Right lobe of liver (tissue), 6 donors: ENCODE measurements at regions not wholly inside any gene's neighbourhood (a gene's known extent, or its start where the extent isn't known, plus 50 kb on each side); places are given as distances from the start of the nearest gene placed in this dataset.

Source experiments
- ATAC-seq, 4 donors: fragments of 200-7000 bp; cut with Tn5 transposase; one replicate each; pipeline ENCODE4 v1.9.1; 2020; ENCODE audit warnings: mild to moderate bottlenecking in 4 of 4, moderate library complexity in 4 of 4
- DNase-seq, 3 donors: peaks; one replicate each; pipeline ENCODE4 v3.0.0-alpha.2; 2020
- H3K27ac ChIP-seq, 3 donors: fragments of 200-600 bp; one replicate each; pipeline ENCODE4 v1.8.0; 2022
- H3K27me3 ChIP-seq, 2 donors: fragments of 200-600 bp; one replicate each; pipeline ENCODE4 v1.8.0; 2022
- H3K36me3 ChIP-seq, 4 donors: fragments of 200-600 bp; sonication (generic) in 1 of 4; one replicate each; pipeline versions ENCODE4 v1.5.1 to v1.8.0; 2017 to 2022; ENCODE audit warnings: control low read depth in 1 of 4
- H3K4me1 ChIP-seq, 4 donors: fragments of 200-600 bp; sonication (generic) in 1 of 4; one replicate each; pipeline versions ENCODE4 v1.5.1 to v1.8.0; 2017 to 2022; ENCODE audit warnings: control low read depth in 1 of 4
- H3K4me3 ChIP-seq, 3 donors: fragments of 200-600 bp; one replicate each; pipeline ENCODE4 v1.8.0; 2022
- H3K9me3 ChIP-seq, 4 donors: fragments of 200-600 bp; sonication (generic) in 1 of 4; one replicate each; pipeline versions ENCODE4 v1.5.1 to v1.8.0; 2017 to 2022; ENCODE audit warnings: control low read depth in 1 of 4
- POLR2A ChIP-seq: fragments of 450-650 bp; IDR thresholded peaks from one replicate; pipeline ENCODE4 v1.6.1; 2017; ENCODE audit warnings: antibody characterized with exemption, mild to moderate bottlenecking
- WGBS: methylation state at CpG from one replicate; pipeline ENCODE4 v1.1.6; 2018; ENCODE audit warnings: low coverage, low lambda C conversion rate; ENCODE audit not compliant: insufficient coverage; ENCODE audit errors: missing lambda C conversion rate; 5-methylcytosine and 5-hydroxymethylcytosine counted together
- intact Hi-C, 2 donors: fragments of 100-400 bp; cut with DNase I; formaldehyde crosslinking; loops; one replicate each; pipeline versions ENCODE4 v1.11.2 to v1.14.1; 2022
- TF ChIP-seq, protein P1 (sequence below), 4 donors: fragments of 200-600 bp in 3 of 4; fragments of 450-650 bp in 1 of 4; IDR thresholded peaks; one replicate each; pipeline versions ENCODE4 v1.5.1 to v1.8.0; 2016 to 2022; ENCODE audit warnings: antibody characterized with exemption in 4 of 4, mild to moderate bottlenecking in 2 of 4
- donor health status: DM: no; HTN: yes; CAD: no.
- donor health status: DM: no; HTN: no; CAD: no.
- donor health status: DM: no; HTN: no; CAD: no.
- donor health status: DM: no; HTN: yes; CAD: no.
- donor health status: DM: no; HTN: yes; CAD: no.

DNA sequence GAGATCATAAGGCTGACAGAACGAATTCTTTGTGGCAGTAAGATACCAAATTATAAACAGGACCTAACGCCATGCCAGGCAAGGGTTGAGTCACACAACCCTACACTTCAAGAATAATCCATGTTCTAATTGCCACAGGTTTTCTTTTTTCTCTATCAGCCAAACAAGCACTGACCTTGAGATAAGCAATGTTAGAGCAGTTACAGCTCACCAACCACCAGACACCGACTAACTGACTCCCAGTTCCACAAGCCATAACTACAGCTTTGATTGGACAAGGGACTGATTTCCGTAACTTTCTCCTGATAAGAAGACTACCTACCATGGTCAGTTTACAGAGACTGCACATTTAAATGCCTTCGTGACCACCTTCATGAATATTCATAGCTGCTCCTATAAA is 149.6 kb downstream of the PTPRU start:
- H3K9me3 ChIP-seq, result no peaks in the 10 kb centered on the region
- H3K36me3 ChIP-seq, result no peaks in the 10 kb centered on the region
- H3K27me3 ChIP-seq, result no peaks in the 10 kb centered on the region
- DNase-seq, result no peak
- H3K4me1 ChIP-seq, result no peaks in the 10 kb centered on the region
- ATAC-seq, result no peak
- WGBS, result 50% methylated on average over 4 of the region's 5 CpGs
- H3K4me3 ChIP-seq, result no peak overlapping the region
- H3K27ac ChIP-seq, result no peak overlapping the region
- intact Hi-C loops, result no loop called here
- TF ChIP-seq POLR2A, result no peak
- TF ChIP-seq, protein P1, sequence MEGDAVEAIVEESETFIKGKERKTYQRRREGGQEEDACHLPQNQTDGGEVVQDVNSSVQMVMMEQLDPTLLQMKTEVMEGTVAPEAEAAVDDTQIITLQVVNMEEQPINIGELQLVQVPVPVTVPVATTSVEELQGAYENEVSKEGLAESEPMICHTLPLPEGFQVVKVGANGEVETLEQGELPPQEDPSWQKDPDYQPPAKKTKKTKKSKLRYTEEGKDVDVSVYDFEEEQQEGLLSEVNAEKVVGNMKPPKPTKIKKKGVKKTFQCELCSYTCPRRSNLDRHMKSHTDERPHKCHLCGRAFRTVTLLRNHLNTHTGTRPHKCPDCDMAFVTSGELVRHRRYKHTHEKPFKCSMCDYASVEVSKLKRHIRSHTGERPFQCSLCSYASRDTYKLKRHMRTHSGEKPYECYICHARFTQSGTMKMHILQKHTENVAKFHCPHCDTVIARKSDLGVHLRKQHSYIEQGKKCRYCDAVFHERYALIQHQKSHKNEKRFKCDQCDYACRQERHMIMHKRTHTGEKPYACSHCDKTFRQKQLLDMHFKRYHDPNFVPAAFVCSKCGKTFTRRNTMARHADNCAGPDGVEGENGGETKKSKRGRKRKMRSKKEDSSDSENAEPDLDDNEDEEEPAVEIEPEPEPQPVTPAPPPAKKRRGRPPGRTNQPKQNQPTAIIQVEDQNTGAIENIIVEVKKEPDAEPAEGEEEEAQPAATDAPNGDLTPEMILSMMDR (IDR thresholded peaks at IDR 0.05), result no peak

DNA sequence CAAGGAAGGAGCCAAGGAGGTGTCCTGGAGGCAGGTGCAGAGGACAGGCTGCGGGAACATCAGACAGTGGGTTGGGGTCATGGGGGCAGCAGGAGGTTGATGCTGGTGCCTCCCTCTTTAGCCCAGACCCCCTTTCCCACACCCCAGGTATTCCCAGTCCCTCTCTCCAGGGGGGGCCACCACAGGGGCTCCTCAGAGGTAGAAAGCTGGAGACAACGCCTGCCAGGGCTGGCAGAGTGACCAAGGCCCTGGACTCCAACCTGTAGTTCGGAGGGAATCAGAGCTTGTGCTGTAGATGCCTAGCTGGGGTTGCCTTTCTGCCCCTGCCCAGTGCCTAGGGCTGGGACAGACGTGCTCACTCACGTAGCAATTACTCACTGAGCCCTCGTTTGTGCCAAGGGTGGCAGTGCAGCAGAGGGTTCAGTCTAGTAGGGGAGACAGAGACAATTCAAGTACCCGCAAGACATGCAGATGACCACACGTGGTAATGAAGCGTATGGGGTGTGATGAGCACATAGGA is 148.2 kb downstream of the PTPRU start:
- no peak for TF ChIP-seq POLR2A
- TF ChIP-seq, protein P1 (IDR thresholded peaks at IDR 0.05), result no peak
- no peaks in the 10 kb centered on the region for H3K27me3 ChIP-seq
- no peaks in the 10 kb centered on the region for H3K36me3 ChIP-seq
- no peak for DNase-seq
- intact Hi-C loops, result no loop called here
- no peak for ATAC-seq
- H3K9me3 ChIP-seq, result no peaks in the 10 kb centered on the region
- H3K27ac ChIP-seq, result no peak overlapping the region
- WGBS, result 44% methylated on average over 6 of the region's 9 CpGs
- H3K4me3 ChIP-seq, result no peak overlapping the region
- H3K4me1 ChIP-seq, result no peaks in the 10 kb centered on the region

DNA sequence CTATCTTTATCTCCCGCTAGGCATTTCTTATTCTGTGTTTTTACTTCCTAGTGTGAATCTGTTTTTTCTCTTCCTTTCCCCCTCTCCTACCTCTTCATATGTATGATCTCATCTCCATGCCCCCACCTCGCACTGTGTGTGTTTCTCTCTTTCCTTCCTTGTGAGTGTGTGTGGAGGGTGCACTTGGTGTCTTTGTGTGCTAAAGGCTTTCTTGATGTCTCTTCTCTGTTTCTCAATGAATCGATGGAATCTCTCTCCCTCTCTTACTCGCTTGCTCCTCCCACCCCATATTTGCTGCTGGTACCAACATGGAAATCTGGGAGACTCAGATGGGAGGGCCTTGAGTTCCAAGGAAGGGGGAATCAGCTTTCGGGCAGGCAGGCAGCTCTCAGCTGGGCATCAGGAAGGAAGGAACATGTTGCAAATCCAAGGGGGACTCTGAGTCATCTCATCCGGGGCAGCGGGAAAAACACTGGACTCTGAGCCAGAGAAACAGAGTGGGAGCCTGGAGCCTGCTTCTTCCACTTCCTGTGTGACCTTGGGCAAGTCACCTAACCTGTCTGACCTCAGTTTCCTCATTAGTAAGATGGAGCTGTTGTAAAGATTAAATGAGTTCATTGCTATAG is 147.5 kb downstream of the PTPRU start:
- no peaks in the 10 kb centered on the region for H3K27me3 ChIP-seq
- no peak for TF ChIP-seq POLR2A
- TF ChIP-seq, protein P1 (IDR thresholded peaks at IDR 0.05), result no peak
- H3K4me3 ChIP-seq, result no peak overlapping the region
- DNase-seq, result no peak
- no peaks in the 10 kb centered on the region for H3K36me3 ChIP-seq
- WGBS, result 19% methylated on average over 7 of the region's 7 CpGs
- peaks cover 0 to 5% (median 4%) of the 10 kb centered on the region in 4 donors for H3K9me3 ChIP-seq
- ATAC-seq, result peak in 2 of 4 donors; percentile 12 to 34
- no peaks in the 10 kb centered on the region for H3K4me1 ChIP-seq
- intact Hi-C loops, result no loop called here
- H3K27ac ChIP-seq, result no peak overlapping the region

DNA sequence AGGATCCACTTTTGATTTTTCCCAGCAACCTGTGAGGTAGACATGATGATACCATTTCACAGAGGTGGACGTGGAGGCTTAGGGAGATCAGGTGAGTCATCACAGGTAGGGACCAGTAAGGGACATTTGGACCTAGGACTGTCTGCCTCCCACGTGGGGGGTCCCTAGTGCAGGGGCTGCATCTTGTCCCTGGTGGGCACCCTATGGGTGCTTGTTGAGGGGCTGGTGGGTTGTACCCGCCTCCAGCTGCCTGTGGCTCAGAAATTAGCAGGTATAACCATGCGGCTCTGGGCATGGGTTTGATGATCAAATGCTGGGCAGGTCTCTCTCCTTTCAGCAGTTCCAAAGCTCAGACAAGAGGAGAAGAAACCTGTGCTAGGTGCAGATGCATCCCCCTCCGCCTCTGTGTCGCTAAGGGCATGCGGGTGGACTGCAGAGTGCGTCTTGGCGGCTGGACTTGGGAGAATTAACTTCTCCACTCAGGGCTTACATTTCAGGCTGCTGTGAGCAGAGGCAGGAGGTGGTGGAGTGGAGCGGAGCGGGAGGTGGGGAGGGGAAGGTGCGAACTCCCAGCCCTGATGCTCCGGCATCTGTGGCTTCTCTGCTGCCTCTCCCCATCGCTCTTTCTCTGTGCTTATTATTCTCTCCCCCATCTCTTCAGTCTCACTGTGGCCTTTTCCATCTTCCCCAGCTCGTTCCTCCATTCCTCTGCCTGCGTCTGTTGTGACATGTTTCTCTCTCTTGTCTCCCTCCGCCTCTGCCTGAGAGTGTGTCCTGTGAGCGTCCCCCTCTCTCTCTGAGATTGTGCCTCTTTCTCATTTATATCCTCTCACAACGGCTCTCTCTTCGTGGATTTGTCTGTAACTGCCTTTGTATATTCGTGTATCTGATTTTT is 146.8 kb downstream of the PTPRU start:
- Histone ChIP-seq H3K36me3 (no peaks in the 10 kb centered on the region), H3K9me3 (peaks cover 0 to 11% (median 4%) of the 10 kb centered on the region in 4 donors), H3K4me3 (no peak overlapping the region), H3K4me1 (no peaks in the 10 kb centered on the region), H3K27me3 (no peaks in the 10 kb centered on the region), H3K27ac (no peak overlapping the region)
- 29% methylated on average over 17 of the region's 21 CpGs for WGBS
- no peak for TF ChIP-seq POLR2A
- TF ChIP-seq, protein P1 (IDR thresholded peaks at IDR 0.05), result no peak
- intact Hi-C loops, result no loop called here
- ATAC-seq (no peak), DNase-seq (no peak)
